ENCODE measurements at regions not wholly inside any gene's neighbourhood (a gene's known extent, or its start where the extent isn't known, plus 50 kb on each side); places are given as distances from the start of the nearest gene placed in this dataset.

- DNase-seq (ENCODE audit: low read depth, low spot score) = no peak
- no peaks in the 10 kb centered on the region for H3K36me3 Mint-ChIP-seq (ENCODE audit: low read depth)
- no peak for TF ChIP-seq CTCF (conservative IDR thresholded peaks at IDR 0.05)
- H3K4me3 Mint-ChIP-seq = no peak overlapping the region
- H3K4me1 Mint-ChIP-seq = no peaks in the 10 kb centered on the region
- peaks cover 5% of the 10 kb centered on the region for H3K9me3 Mint-ChIP-seq
- H3K27me3 Mint-ChIP-seq (ENCODE audit: low read depth) = peaks cover under 1% of the 10 kb centered on the region
- no peak overlapping the region for H3K27ac Mint-ChIP-seq (ENCODE audit: unreplicated experiment)
These were observed 604.5 kb upstream of the KLF4 start for GRCh38 chr9:108093773-108094675.

- H3K9me3 Mint-ChIP-seq = peaks cover 5% of the 10 kb centered on the region
These were observed 599.3 kb upstream of the KLF4 start for GRCh38 chr9:108088916-108089315.

GRCh38 chr9:108087781-108088180 lies 598.2 kb upstream of the KLF4 start:
- DNase-seq (ENCODE audit: low read depth, low spot score) = no peak
- no peak for TF ChIP-seq CTCF (conservative IDR thresholded peaks at IDR 0.05)
- H3K27me3 Mint-ChIP-seq (ENCODE audit: low read depth) = peaks cover 4% of the 10 kb centered on the region
- H3K36me3 Mint-ChIP-seq (ENCODE audit: low read depth) = no peaks in the 10 kb centered on the region
- no peaks in the 10 kb centered on the region for H3K4me1 Mint-ChIP-seq
- H3K9me3 Mint-ChIP-seq = peaks cover 5% of the 10 kb centered on the region
- no peak overlapping the region for H3K4me3 Mint-ChIP-seq
- no peak overlapping the region for H3K27ac Mint-ChIP-seq (ENCODE audit: unreplicated experiment)

More at GRCh38 chr9:108088916-108089315, 599.3 kb upstream of the KLF4 start:
- H3K27me3 Mint-ChIP-seq (ENCODE audit: low read depth) = peaks cover 4% of the 10 kb centered on the region
- TF ChIP-seq CTCF (conservative IDR thresholded peaks at IDR 0.05) = no peak
- DNase-seq (ENCODE audit: low read depth, low spot score) = no peak
- H3K4me1 Mint-ChIP-seq = no peaks in the 10 kb centered on the region
- no peaks in the 10 kb centered on the region for H3K36me3 Mint-ChIP-seq (ENCODE audit: low read depth)
- no peak overlapping the region for H3K27ac Mint-ChIP-seq (ENCODE audit: unreplicated experiment)
- H3K4me3 Mint-ChIP-seq = no peak overlapping the region

GRCh38 chr9:108086624-108087023 lies 597.1 kb upstream of the KLF4 start:
- H3K27me3 Mint-ChIP-seq (ENCODE audit: low read depth) = peaks cover 5% of the 10 kb centered on the region
- no peaks in the 10 kb centered on the region for H3K36me3 Mint-ChIP-seq (ENCODE audit: low read depth)
- no peaks in the 10 kb centered on the region for H3K4me1 Mint-ChIP-seq
- H3K9me3 Mint-ChIP-seq = peaks cover 4% of the 10 kb centered on the region
- no peak for TF ChIP-seq CTCF (conservative IDR thresholded peaks at IDR 0.05)
- no peak for DNase-seq (ENCODE audit: low read depth, low spot score)
- H3K4me3 Mint-ChIP-seq = no peak overlapping the region
- no peak overlapping the region for H3K27ac Mint-ChIP-seq (ENCODE audit: unreplicated experiment)

- H3K4me3 Mint-ChIP-seq = no peak overlapping the region
- peaks cover 2% of the 10 kb centered on the region for H3K9me3 Mint-ChIP-seq
- no peak overlapping the region for H3K27ac Mint-ChIP-seq (ENCODE audit: unreplicated experiment)
- DNase-seq (ENCODE audit: low read depth, low spot score) = no peak
- H3K4me1 Mint-ChIP-seq = no peaks in the 10 kb centered on the region
- TF ChIP-seq CTCF (conservative IDR thresholded peaks at IDR 0.05) = no peak
- H3K36me3 Mint-ChIP-seq (ENCODE audit: low read depth) = no peaks in the 10 kb centered on the region
- H3K27me3 Mint-ChIP-seq (ENCODE audit: low read depth) = peaks cover 6% of the 10 kb centered on the region
These were observed 595.7 kb upstream of the KLF4 start for GRCh38 chr9:108085294-108085693.

Measured in neural crest cell (in vitro differentiated cells).